BLaER1 treated with 17β-estradiol and CSF1 and Interleukin-3, amounts not matched to agents 10 nM and 100 nM (cell line): ENCODE measurements at regions not wholly inside any gene's neighbourhood (a gene's known extent, or its start where the extent isn't known, plus 50 kb on each side); places are given as distances from the start of the nearest gene placed in this dataset.

Experiments
- H3K27ac ChIP-seq, 11 experiments: shearing (Covaris generic); formaldehyde crosslinking; 2 replicates each; pipeline ENCODE4 v1.8.1; 2022
- H3K27me3 ChIP-seq, 11 experiments: shearing (Covaris generic); formaldehyde crosslinking; 2 replicates each; pipeline ENCODE4 v1.8.1; 2022
- H3K36me3 ChIP-seq, 11 experiments: shearing (Covaris generic); formaldehyde crosslinking; 2 replicates each; pipeline ENCODE4 v1.8.1; 2022
- H3K4me1 ChIP-seq, 10 experiments: shearing (Covaris generic); formaldehyde crosslinking; 2 replicates each; pipeline ENCODE4 v1.8.1; 2022
- H3K4me2 ChIP-seq, 11 experiments: shearing (Covaris generic); formaldehyde crosslinking; 2 replicates each; pipeline ENCODE4 v1.8.1; 2022
- H3K4me3 ChIP-seq, 10 experiments: shearing (Covaris generic); formaldehyde crosslinking; 2 replicates each; pipeline ENCODE4 v1.8.1; 2022
- H3K9ac ChIP-seq, 11 experiments: shearing (Covaris generic); formaldehyde crosslinking; 2 replicates each; pipeline ENCODE4 v1.8.1; 2022
- H3K9me3 ChIP-seq, 11 experiments: shearing (Covaris generic); formaldehyde crosslinking; replicated peaks in 1 of 11; 2 replicates each; pipeline ENCODE4 v1.8.1; 2022
- H4K20me1 ChIP-seq, 11 experiments: shearing (Covaris generic); formaldehyde crosslinking; 2 replicates each; pipeline ENCODE4 v1.8.1; 2022
- Cebpa-rat ChIP-seq, 11 experiments: shearing (Covaris generic); IDR thresholded peaks; 2 replicates each; pipeline ENCODE4 v1.8.1; 2022

- H3K27ac ChIP-seq, result no peak overlapping the region
- H3K9ac ChIP-seq, result no peak overlapping the region
- H3K27me3 ChIP-seq, result peaks cover 0 to 27% (median 0%) of the 10 kb centered on the region in 11 experiments; a peak in 2 of 22 replicates
- H3K4me1 ChIP-seq, result peaks cover 0 to 5% (median 0%) of the 10 kb centered on the region in 10 experiments; a peak in 1 of 20 replicates
- TF ChIP-seq Cebpa-rat (IDR thresholded peaks at IDR 0.05), result no peak
- H3K4me2 ChIP-seq, result 0 out of 22 replicates have a peak overlapping the region, but pooled peaks of 1 of the 11 experiments have one; percentile 2
- no peaks in the 10 kb centered on the region for H3K36me3 ChIP-seq
- H3K9me3 ChIP-seq, result no peaks in the 10 kb centered on the region
- H4K20me1 ChIP-seq, result peaks cover 0 to 14% (median 0%) of the 10 kb centered on the region in 11 experiments; a peak in 2 of 22 replicates
- no peak overlapping the region for H3K4me3 ChIP-seq
Observed at GRCh38 chr1:5340560-5341130, 651.6 kb downstream of the NPHP4 start.

- H3K4me3 ChIP-seq, result no peak overlapping the region
- no peak for TF ChIP-seq Cebpa-rat (IDR thresholded peaks at IDR 0.05)
- H3K36me3 ChIP-seq, result no peaks in the 10 kb centered on the region
- peaks cover 0 to 14% (median 0%) of the 10 kb centered on the region in 11 experiments; a peak in 2 of 22 replicates for H4K20me1 ChIP-seq
- H3K4me1 ChIP-seq, result peaks cover 0 to 6% (median 0%) of the 10 kb centered on the region in 10 experiments; a peak in 2 of 20 replicates
- no peak overlapping the region for H3K9ac ChIP-seq
- no peak overlapping the region for H3K4me2 ChIP-seq
- no peaks in the 10 kb centered on the region for H3K9me3 ChIP-seq
- H3K27me3 ChIP-seq, result peaks cover 0 to 42% (median 0%) of the 10 kb centered on the region in 11 experiments; a peak in 5 of 22 replicates
- no peak overlapping the region for H3K27ac ChIP-seq
Observed at GRCh38 chr1:5338466-5338865, 653.8 kb downstream of the NPHP4 start.

GRCh38 chr1:5333291-5333690 lies 658.9 kb downstream of the NPHP4 start:
- Histone ChIP-seq H3K27me3 (peaks cover 0 to 75% (median 0%) of the 10 kb centered on the region in 11 experiments; a peak in 7 of 22 replicates), H3K9ac (no peak overlapping the region), H3K4me2 (peak overlapping the region in 2 of 11 experiments; percentile 42 to 44; a peak in 2 of 22 replicates), H3K36me3 (no peaks in the 10 kb centered on the region), H3K27ac (no peak overlapping the region), H3K9me3 (peaks cover 0 to 7% (median 1%) of the 10 kb centered on the region in 11 experiments; a peak in 11 of 22 replicates), H4K20me1 (peaks cover 0 to 7% (median 0%) of the 10 kb centered on the region in 11 experiments; a peak in 2 of 22 replicates), H3K4me3 (no peak overlapping the region), H3K4me1 (peaks cover 19 to 31% (median 23%) of the 10 kb centered on the region in 10 experiments)
- no peak for TF ChIP-seq Cebpa-rat (IDR thresholded peaks at IDR 0.05)

GRCh38 chr1:5331101-5331500 lies 661.1 kb downstream of the NPHP4 start:
- H3K4me3 ChIP-seq, result no peak overlapping the region

GRCh38 chr1:5329068-5329739 lies 663.0 kb downstream of the NPHP4 start:
- peaks cover 0 to 80% (median 0%) of the 10 kb centered on the region in 11 experiments; a peak in 7 of 22 replicates for H3K27me3 ChIP-seq
- H3K9me3 ChIP-seq, result peaks cover 19 to 33% (median 25%) of the 10 kb centered on the region in 11 experiments
- TF ChIP-seq Cebpa-rat (IDR thresholded peaks at IDR 0.05), result no peak
- H3K36me3 ChIP-seq, result peaks cover 0 to 10% (median 0%) of the 10 kb centered on the region in 11 experiments; a peak in 1 of 22 replicates
- H3K4me1 ChIP-seq, result peaks cover 19 to 33% (median 24%) of the 10 kb centered on the region in 10 experiments
- H3K4me3 ChIP-seq, result no peak overlapping the region
- peak overlapping the region in 6 of 11 experiments; percentile 7 to 49 (median 32); a peak in 6 of 22 replicates for H3K9ac ChIP-seq
- peak overlapping the region; percentile 71 to 87 (median 78) for H3K4me2 ChIP-seq
- H4K20me1 ChIP-seq, result peaks cover 0 to 6% (median 0%) of the 10 kb centered on the region in 11 experiments; a peak in 2 of 22 replicates
- H3K27ac ChIP-seq, result peak overlapping the region; percentile 11 to 68 (median 49); a peak in 19 of 22 replicates

More at GRCh38 chr1:5331101-5331500, 661.1 kb downstream of the NPHP4 start:
- Histone ChIP-seq H3K9ac (no peak overlapping the region), H3K4me2 (no peak overlapping the region), H3K27ac (no peak overlapping the region), H3K9me3 (peaks cover 19 to 27% (median 23%) of the 10 kb centered on the region in 11 experiments), H4K20me1 (peaks cover 0 to 6% (median 0%) of the 10 kb centered on the region in 11 experiments; a peak in 2 of 22 replicates), H3K4me1 (peaks cover 19 to 33% (median 24%) of the 10 kb centered on the region in 10 experiments), H3K27me3 (peaks cover 0 to 76% (median 0%) of the 10 kb centered on the region in 11 experiments; a peak in 7 of 22 replicates), H3K36me3 (peaks cover 0 to 10% (median 0%) of the 10 kb centered on the region in 11 experiments; a peak in 1 of 22 replicates)
- no peak for TF ChIP-seq Cebpa-rat (IDR thresholded peaks at IDR 0.05)

- H3K27ac ChIP-seq, result no peak overlapping the region
- peaks cover 14 to 22% (median 16%) of the 10 kb centered on the region in 10 experiments for H3K4me1 ChIP-seq
- peaks cover 16 to 30% (median 25%) of the 10 kb centered on the region in 11 experiments for H3K9me3 ChIP-seq
- no peak overlapping the region for H3K9ac ChIP-seq
- H3K36me3 ChIP-seq, result peaks cover 0 to 10% (median 0%) of the 10 kb centered on the region in 11 experiments; a peak in 1 of 22 replicates
- no peak for TF ChIP-seq Cebpa-rat (IDR thresholded peaks at IDR 0.05)
- peaks cover 0 to 6% (median 0%) of the 10 kb centered on the region in 11 experiments; a peak in 1 of 22 replicates for H4K20me1 ChIP-seq
- H3K4me3 ChIP-seq, result no peak overlapping the region
- peaks cover 0 to 62% (median 0%) of the 10 kb centered on the region in 11 experiments; a peak in 7 of 22 replicates for H3K27me3 ChIP-seq
- no peak overlapping the region for H3K4me2 ChIP-seq
Observed at GRCh38 chr1:5324883-5325282, 667.3 kb downstream of the NPHP4 start.

GRCh38 chr1:5318143-5318816 lies 663.9 kb downstream of the AJAP1 start:
- no peak overlapping the region for H3K9ac ChIP-seq

GRCh38 chr1:5317391-5317790 lies 663.0 kb downstream of the AJAP1 start:
- Histone ChIP-seq H3K27me3 (peaks cover 0 to 6% (median 0%) of the 10 kb centered on the region in 11 experiments; a peak in 1 of 22 replicates), H3K4me3 (no peak overlapping the region), H3K27ac (no peak overlapping the region), H4K20me1 (no peaks in the 10 kb centered on the region), H3K4me1 (0 out of 20 replicates have a peak, but pooled peaks cover 0 to 4% (median 0%) of the 10 kb centered on the region in 10 experiments), H3K4me2 (no peak overlapping the region), H3K9ac (no peak overlapping the region), H3K9me3 (0 out of 22 replicates have a peak, but pooled peaks cover 0 to 4% (median 0%) of the 10 kb centered on the region in 11 experiments), H3K36me3 (no peaks in the 10 kb centered on the region)
- TF ChIP-seq Cebpa-rat (IDR thresholded peaks at IDR 0.05), result no peak

More at GRCh38 chr1:5318143-5318816, 663.9 kb downstream of the AJAP1 start:
- no peak overlapping the region for H3K4me3 ChIP-seq
- 0 out of 22 replicates have a peak, but pooled peaks cover 0 to 4% (median 0%) of the 10 kb centered on the region in 11 experiments for H3K9me3 ChIP-seq
- TF ChIP-seq Cebpa-rat (IDR thresholded peaks at IDR 0.05), result no peak
- H4K20me1 ChIP-seq, result no peaks in the 10 kb centered on the region
- H3K36me3 ChIP-seq, result no peaks in the 10 kb centered on the region
- no peak overlapping the region for H3K4me2 ChIP-seq
- 0 out of 20 replicates have a peak, but pooled peaks cover 0 to 4% (median 0%) of the 10 kb centered on the region in 10 experiments for H3K4me1 ChIP-seq
- H3K27ac ChIP-seq, result no peak overlapping the region
- H3K27me3 ChIP-seq, result peaks cover 0 to 11% (median 0%) of the 10 kb centered on the region in 11 experiments; a peak in 1 of 22 replicates
